Heart right ventricle (tissue), 16 donors: ENCODE measurements at regions not wholly inside any gene's neighbourhood (a gene's known extent, or its start where the extent isn't known, plus 50 kb on each side); places are given as distances from the start of the nearest gene placed in this dataset.
A peak's percentile ranks its signal among the peaks of the same experiment; 100 is the strongest.

Source experiments
- ATAC-seq, 8 donors: fragments of 200-7000 bp; cut with Tn5 transposase; one replicate each; pipeline ENCODE4 v1.9.1; 2020; ENCODE audit warnings: mild to moderate bottlenecking in 8 of 8, moderate library complexity in 8 of 8, moderate number of reproducible peaks in 1 of 8
- DNase-seq, 2 donors: peaks; one replicate each; pipeline ENCODE4 v3.0.0-alpha.2; 2020
- H3K27ac ChIP-seq, 10 donors: fragments of 200-600 bp; sonication (generic) in 2 of 10; one replicate each; pipeline versions ENCODE4 v1.5.0 to v1.8.0; 2020 to 2022; ENCODE audit warnings: mild to moderate bottlenecking in 3 of 10
- H3K27me3 ChIP-seq, 7 donors: fragments of 200-600 bp; one replicate each; pipeline ENCODE4 v1.8.0; 2021 to 2022; ENCODE audit warnings: mild to moderate bottlenecking in 2 of 7
- H3K36me3 ChIP-seq, 9 donors: fragments of 200-600 bp; sonication (generic) in 1 of 9; one replicate each; pipeline versions ENCODE4 v1.5.0 to v1.8.0; 2020 to 2022; ENCODE audit warnings: mild to moderate bottlenecking in 2 of 9
- H3K4me1 ChIP-seq, 9 donors: fragments of 200-600 bp; sonication (generic) in 1 of 9; one replicate each; pipeline versions ENCODE4 v1.5.0 to v1.8.0; 2020 to 2022; ENCODE audit warnings: mild to moderate bottlenecking in 4 of 9
- H3K4me3 ChIP-seq, 10 donors: fragments of 200-600 bp; sonication (generic) in 2 of 10; one replicate each; pipeline versions ENCODE4 v1.5.0 to v1.8.0; 2020 to 2022; ENCODE audit warnings: mild to moderate bottlenecking in 7 of 10, moderate library complexity in 2 of 10
- H3K9me3 ChIP-seq, 11 donors: fragments of 200-600 bp in 10 of 11; sonication (generic) in 2 of 11; one replicate each; pipeline versions ENCODE4 v1.5.0 to v1.8.0; 2013 to 2022; ENCODE audit warnings: mild to moderate bottlenecking in 2 of 11, control low read depth in 1 of 11, moderate library complexity in 1 of 11
- WGBS, 2 donors: extraction: QIAGEN DNeasy Blood & Tissue Kit; methylation state at CpG; one replicate each; pipeline ENCODE4 v1.1.7; 2013; ENCODE audit warnings: inconsistent platforms in 1 of 2; 5-methylcytosine and 5-hydroxymethylcytosine counted together
- intact Hi-C, 10 donors: fragments of 100-400 bp; cut with DNase I; formaldehyde crosslinking; loops; one replicate each; pipeline versions ENCODE4 v1.11.1 to v1.14.2; 2022
- TF ChIP-seq, protein P1 (sequence below), 9 donors: fragments of 200-600 bp; sonication (generic) in 2 of 9; IDR thresholded peaks; one replicate each; pipeline versions ENCODE4 v1.5.0 to v1.8.0; 2021 to 2022; ENCODE audit warnings: antibody characterized with exemption in 9 of 9, mild to moderate bottlenecking in 5 of 9, moderate library complexity in 1 of 9
- donor health status: Arrhythmogenic right ventricular cardiomyopathy.
- donor health status: ischemic (EF 13 %, LVEDD 7.1; RV severe dilation, severe dysfunction).
- donor health status: healthy with polysubstance abuse.
- donor health status: DM: no; HTN: yes; CAD: no.
- donor health status: DM: no; HTN: no; CAD: no.
- donor health status: ischemic (EF 25% LVEDD 6.9; RV normal size, moderate dysfunction).
- donor health status: ischemic (EF 25% LVEDD 5.7; RV mildly dilated, moderate dysfunction).
- donor health status: healthy.
- donor health status: DM: yes; HTN: yes; CAD: no.
- donor health status: Ischemic cardiomyopathy.
- donor health status: ischemic (EF 35%, LVEDD 5.7; RV mildly dilated, moderate dysfunction).
- donor health status: nonischemic (EF 11% LVEDD 7.7; RV severe dilation, severe dysfunction).
- donor health status: DM: yes; HTN: yes; CAD: no.
- donor health status: PGD.
- donor health status: ischemic (EF 29% LVEDD 5.4; RV normal size, mild dysfunction).
- donor health status: nonischemic (EF 23%, LVEDD 6.1; RV moderate dilation, normal function).

GRCh38 chr4:114385195-114385985 lies 213.2 kb upstream of the UGT8 start:
- Histone ChIP-seq H3K9me3 (no peaks in the 10 kb centered on the region), H3K27me3 (peaks cover 0 to 5% (median 0%) of the 10 kb centered on the region in 7 donors), H3K4me1 (no peaks in the 10 kb centered on the region), H3K4me3 (no peak overlapping the region), H3K27ac (no peak overlapping the region), H3K36me3 (no peaks in the 10 kb centered on the region)
- DNase-seq, result no peak
- TF ChIP-seq, protein P1, sequence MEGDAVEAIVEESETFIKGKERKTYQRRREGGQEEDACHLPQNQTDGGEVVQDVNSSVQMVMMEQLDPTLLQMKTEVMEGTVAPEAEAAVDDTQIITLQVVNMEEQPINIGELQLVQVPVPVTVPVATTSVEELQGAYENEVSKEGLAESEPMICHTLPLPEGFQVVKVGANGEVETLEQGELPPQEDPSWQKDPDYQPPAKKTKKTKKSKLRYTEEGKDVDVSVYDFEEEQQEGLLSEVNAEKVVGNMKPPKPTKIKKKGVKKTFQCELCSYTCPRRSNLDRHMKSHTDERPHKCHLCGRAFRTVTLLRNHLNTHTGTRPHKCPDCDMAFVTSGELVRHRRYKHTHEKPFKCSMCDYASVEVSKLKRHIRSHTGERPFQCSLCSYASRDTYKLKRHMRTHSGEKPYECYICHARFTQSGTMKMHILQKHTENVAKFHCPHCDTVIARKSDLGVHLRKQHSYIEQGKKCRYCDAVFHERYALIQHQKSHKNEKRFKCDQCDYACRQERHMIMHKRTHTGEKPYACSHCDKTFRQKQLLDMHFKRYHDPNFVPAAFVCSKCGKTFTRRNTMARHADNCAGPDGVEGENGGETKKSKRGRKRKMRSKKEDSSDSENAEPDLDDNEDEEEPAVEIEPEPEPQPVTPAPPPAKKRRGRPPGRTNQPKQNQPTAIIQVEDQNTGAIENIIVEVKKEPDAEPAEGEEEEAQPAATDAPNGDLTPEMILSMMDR (IDR thresholded peaks at IDR 0.05), result no peak
- no peak for ATAC-seq
- intact Hi-C loops, result loop anchor here (5.0 to 10.0 kb wide), 9 partner anchors 272 to 991 kb away; no protein-coding TSS in a partner anchor
- WGBS, 2 donors, result 80% methylated on average over 9 of the region's 9 CpGs

- 26 to 27% methylated on average over 5 of the region's 5 CpGs for WGBS, 2 donors
- H3K27me3 ChIP-seq, result peaks cover 0 to 5% (median 0%) of the 10 kb centered on the region in 7 donors
- no peaks in the 10 kb centered on the region for H3K9me3 ChIP-seq
- H3K4me1 ChIP-seq, result no peaks in the 10 kb centered on the region
- no peak for DNase-seq
- ATAC-seq, result no peak
- intact Hi-C loops, result loop anchor here (2.0 to 10.0 kb wide), 10 partner anchors 271 to 992 kb away; no protein-coding TSS in a partner anchor
- no peaks in the 10 kb centered on the region for H3K36me3 ChIP-seq
- no peak overlapping the region for H3K27ac ChIP-seq
- no peak overlapping the region for H3K4me3 ChIP-seq
- TF ChIP-seq, protein P1 (IDR thresholded peaks at IDR 0.05), result peak; percentile 32 to 74 (median 65)
These were observed 211.9 kb upstream of the UGT8 start for GRCh38 chr4:114386637-114387233.

GRCh38 chr4:114389070-114389685 lies 209.4 kb upstream of the UGT8 start:
- 84 to 86% methylated on average over 9 of the region's 9 CpGs for WGBS, 2 donors
- Histone ChIP-seq H3K27ac (no peak overlapping the region), H3K9me3 (no peaks in the 10 kb centered on the region), H3K36me3 (no peaks in the 10 kb centered on the region), H3K27me3 (peaks cover 0 to 5% (median 0%) of the 10 kb centered on the region in 7 donors), H3K4me1 (no peaks in the 10 kb centered on the region), H3K4me3 (no peak overlapping the region)
- ATAC-seq (no peak), DNase-seq (no peak)
- intact Hi-C loops, result loop anchor here (2.0 to 10.0 kb wide), 10 partner anchors 268 to 994 kb away; no protein-coding TSS in a partner anchor
- TF ChIP-seq, protein P1 (IDR thresholded peaks at IDR 0.05), result no peak

DNA sequence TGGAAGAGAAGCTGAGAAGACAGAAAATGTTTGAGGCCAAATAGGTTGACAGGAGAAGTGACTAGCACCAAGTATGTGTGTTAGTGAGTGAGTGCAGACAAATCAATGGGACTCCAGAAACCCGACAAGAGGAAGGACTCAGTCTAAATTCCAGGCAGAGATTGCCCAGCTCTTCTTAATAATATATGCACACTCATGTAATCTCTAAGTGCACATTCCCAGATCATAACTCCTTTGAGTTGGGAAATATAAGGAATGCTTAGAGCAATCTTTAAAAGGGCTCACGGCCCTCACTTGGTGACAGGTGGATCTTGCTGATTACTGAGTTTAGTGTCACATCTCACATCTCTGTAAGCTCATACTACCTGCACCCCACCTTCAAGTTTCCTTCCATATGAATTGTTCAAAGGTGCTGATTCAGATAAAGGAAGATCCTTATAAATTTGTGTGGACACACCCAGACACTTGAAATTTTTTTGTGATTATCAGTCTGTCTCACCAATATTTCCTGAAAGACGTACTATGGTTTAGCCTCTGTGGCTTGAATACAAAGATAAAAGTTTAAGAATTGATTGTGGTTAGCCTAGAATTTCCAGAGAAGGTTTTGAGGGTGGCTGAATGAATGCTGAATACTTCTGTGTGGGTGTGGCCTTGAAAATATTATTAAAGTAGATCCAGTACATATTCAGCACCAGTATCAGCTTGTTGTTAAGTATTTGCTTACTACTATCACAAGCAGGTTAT lies 205.1 kb upstream of the UGT8 start:
- 61 to 66% methylated on average over 3 of the region's 3 CpGs for WGBS, 2 donors
- H3K36me3 ChIP-seq, result no peaks in the 10 kb centered on the region
- DNase-seq (no peak), ATAC-seq (no peak)
- peaks cover 0 to 5% (median 0%) of the 10 kb centered on the region in 7 donors for H3K27me3 ChIP-seq
- intact Hi-C loops, result loop anchor here in 1 of 10 donors (10.0 kb wide), 1 partner anchor 301 kb away; no protein-coding TSS in a partner anchor
- H3K4me3 ChIP-seq, result no peak overlapping the region
- H3K4me1 ChIP-seq, result no peaks in the 10 kb centered on the region
- no peak overlapping the region for H3K27ac ChIP-seq
- TF ChIP-seq, protein P1 (IDR thresholded peaks at IDR 0.05), result no peak
- H3K9me3 ChIP-seq, result no peaks in the 10 kb centered on the region
